Astrocyte (in vitro differentiated cells and primary cell): ENCODE measurements at regions not wholly inside any gene's neighbourhood (a gene's known extent, or its start where the extent isn't known, plus 50 kb on each side); places are given as distances from the start of the nearest gene placed in this dataset.

Experiments used
- DNase-seq: peaks from one replicate; pipeline ENCODE4 v3.0.0-alpha.2; 2010; ENCODE audit warnings: low read depth
- FAIRE-seq: peaks from 2 replicates; lab custom pipeline; 2011; peaks lifted over from hg19 to GRCh38; lab: Jason Lieb, UNC
- H2AFZ ChIP-seq: 2 replicates; pipeline ENCODE4 v1.6.0; 2012; ENCODE audit warnings: low read depth, low read length, inconsistent platforms
- H3K27ac ChIP-seq: 2 replicates; pipeline ENCODE4 v1.5.1; 2011; ENCODE audit warnings: low read depth, low read length, inconsistent platforms
- H3K27me3 ChIP-seq: 2 replicates; pipeline ENCODE4 v1.6.0; 2011; ENCODE audit warnings: low read length, inconsistent platforms; ENCODE audit not compliant: insufficient read depth
- H3K36me3 ChIP-seq: 2 replicates; pipeline ENCODE4 v1.5.1; 2011; ENCODE audit warnings: low read length, inconsistent platforms; ENCODE audit not compliant: insufficient read depth
- H3K4me1 ChIP-seq: 2 replicates; pipeline ENCODE4 v1.5.1; 2011; ENCODE audit warnings: low read length, inconsistent platforms; ENCODE audit not compliant: insufficient read depth
- H3K4me2 ChIP-seq: 2 replicates; pipeline ENCODE4 v1.6.0; 2012; ENCODE audit warnings: low read length, inconsistent platforms
- H3K4me3 ChIP-seq: 2 replicates; pipeline ENCODE4 v1.5.1; 2011; ENCODE audit warnings: low read depth, mild to moderate bottlenecking, low read length, inconsistent platforms; ENCODE audit not compliant: insufficient read depth
- H3K79me2 ChIP-seq: 2 replicates; pipeline ENCODE4 v1.6.0; 2012; ENCODE audit warnings: mild to moderate bottlenecking, low read length, inconsistent platforms; ENCODE audit not compliant: insufficient read depth
- H3K9ac ChIP-seq: 2 replicates; pipeline ENCODE4 v1.6.0; 2012; ENCODE audit warnings: mild to moderate bottlenecking, low read length, inconsistent platforms
- H3K9me3 ChIP-seq: 2 replicates; pipeline ENCODE4 v1.5.1; 2012; ENCODE audit warnings: low read depth, mild to moderate bottlenecking, low read length, inconsistent platforms; ENCODE audit not compliant: insufficient read depth
- H4K20me1 ChIP-seq: 2 replicates; pipeline ENCODE4 v1.6.0; 2012; ENCODE audit warnings: low read length, inconsistent platforms; ENCODE audit not compliant: insufficient read depth
- H3K27ac Mint-ChIP-seq: one replicate; pipeline ENCODE4 v1.8.0; 2021; ENCODE audit warnings: mild to moderate bottlenecking, mixed read lengths; ENCODE audit not compliant: unreplicated experiment
- H3K27me3 Mint-ChIP-seq: one replicate; pipeline ENCODE4 v1.8.0; 2021; ENCODE audit warnings: low read depth, mixed read lengths; ENCODE audit not compliant: unreplicated experiment
- H3K36me3 Mint-ChIP-seq: one replicate; pipeline ENCODE4 v1.8.0; 2021; ENCODE audit warnings: low read depth, mixed read lengths; ENCODE audit not compliant: unreplicated experiment
- H3K4me1 Mint-ChIP-seq: one replicate; pipeline ENCODE4 v1.8.0; 2021; ENCODE audit warnings: low read depth, mixed read lengths; ENCODE audit not compliant: unreplicated experiment
- H3K4me3 Mint-ChIP-seq: one replicate; pipeline ENCODE4 v1.8.0; 2021; ENCODE audit warnings: mild to moderate bottlenecking, moderate library complexity, mixed read lengths; ENCODE audit not compliant: unreplicated experiment
- H3K9me3 Mint-ChIP-seq: one replicate; pipeline ENCODE4 v1.8.0; 2021; ENCODE audit warnings: mild to moderate bottlenecking, mixed read lengths; ENCODE audit not compliant: unreplicated experiment
- CTCF ChIP-seq: IDR thresholded peaks from 2 replicates; pipeline ENCODE4 v1.5.1; 2011; ENCODE audit warnings: low read depth, mild to moderate bottlenecking, inconsistent platforms, low read length, moderate library complexity; ENCODE audit not compliant: insufficient read depth
- EZH2 ChIP-seq: IDR thresholded peaks from 2 replicates; pipeline ENCODE4 v1.6.1; 2012; ENCODE audit warnings: mild to moderate bottlenecking, low read length, inconsistent platforms; ENCODE audit not compliant: insufficient read depth

- H3K27ac Mint-ChIP-seq = no peak overlapping the region
- H2AFZ ChIP-seq = peak overlapping the region; percentile 38
- peaks cover 1% of the 10 kb centered on the region for H3K36me3 Mint-ChIP-seq
- H3K4me2 ChIP-seq = no peak overlapping the region
- no peaks in the 10 kb centered on the region for H3K27me3 Mint-ChIP-seq
- no peaks in the 10 kb centered on the region for H3K27me3 ChIP-seq
- no peaks in the 10 kb centered on the region for H3K9me3 ChIP-seq
- no peaks in the 10 kb centered on the region for H4K20me1 ChIP-seq
- H3K4me3 ChIP-seq = no peak overlapping the region
- DNase-seq = peak; percentile 53
- H3K4me1 ChIP-seq = peaks cover 15% of the 10 kb centered on the region
- no peaks in the 10 kb centered on the region for H3K79me2 ChIP-seq
- FAIRE-seq = no peak
- TF ChIP-seq CTCF = no peak
- no peak for TF ChIP-seq EZH2
- H3K4me3 Mint-ChIP-seq = no peak overlapping the region
- no peaks in the 10 kb centered on the region for H3K36me3 ChIP-seq
- H3K27ac ChIP-seq = no peak overlapping the region
- H3K4me1 Mint-ChIP-seq = peaks cover 11% of the 10 kb centered on the region
- H3K9ac ChIP-seq = no peak overlapping the region
- H3K9me3 Mint-ChIP-seq = peaks cover 8% of the 10 kb centered on the region
These were observed 200.5 kb upstream of the CDYL start for GRCh38 chr6:4575714-4576113.

GRCh38 chr6:4574007-4574406 lies 202.2 kb upstream of the CDYL start:
- no peak overlapping the region for H3K4me2 ChIP-seq
- no peaks in the 10 kb centered on the region for H3K9me3 ChIP-seq
- no peak for TF ChIP-seq EZH2
- no peak for TF ChIP-seq CTCF
- peaks cover 10% of the 10 kb centered on the region for H3K9me3 Mint-ChIP-seq
- no peak overlapping the region for H3K27ac Mint-ChIP-seq
- H3K4me1 ChIP-seq = peaks cover 15% of the 10 kb centered on the region
- H3K4me3 ChIP-seq = no peak overlapping the region
- H3K27ac ChIP-seq = no peak overlapping the region
- FAIRE-seq (no peak), DNase-seq (peak; percentile 68)
- H3K27me3 ChIP-seq = no peaks in the 10 kb centered on the region
- peaks cover 11% of the 10 kb centered on the region for H3K4me1 Mint-ChIP-seq
- H2AFZ ChIP-seq = no peak overlapping the region
- no peaks in the 10 kb centered on the region for H3K27me3 Mint-ChIP-seq
- H3K36me3 ChIP-seq = no peaks in the 10 kb centered on the region
- no peak overlapping the region for H3K9ac ChIP-seq
- no peaks in the 10 kb centered on the region for H4K20me1 ChIP-seq
- H3K36me3 Mint-ChIP-seq = peaks cover 1% of the 10 kb centered on the region
- H3K79me2 ChIP-seq = no peaks in the 10 kb centered on the region
- H3K4me3 Mint-ChIP-seq = no peak overlapping the region

GRCh38 chr6:4571011-4571410 lies 205.2 kb upstream of the CDYL start:
- Histone ChIP-seq H3K79me2 (no peaks in the 10 kb centered on the region), H3K4me1 (peaks cover 10% of the 10 kb centered on the region)
- FAIRE-seq = no peak

More at GRCh38 chr6:4571011-4571410, 205.2 kb upstream of the CDYL start:
- no peak overlapping the region for H3K4me3 Mint-ChIP-seq
- Histone ChIP-seq H3K9ac (no peak overlapping the region), H3K36me3 (no peaks in the 10 kb centered on the region), H3K4me2 (no peak overlapping the region), H3K27me3 (no peaks in the 10 kb centered on the region), H4K20me1 (no peaks in the 10 kb centered on the region), H3K4me3 (no peak overlapping the region), H3K9me3 (no peaks in the 10 kb centered on the region), H2AFZ (no peak overlapping the region), H3K27ac (no peak overlapping the region)
- DNase-seq = no peak
- TF ChIP-seq CTCF (no peak), EZH2 (no peak)
- peaks cover 15% of the 10 kb centered on the region for H3K4me1 Mint-ChIP-seq
- H3K9me3 Mint-ChIP-seq = peaks cover 10% of the 10 kb centered on the region
- H3K36me3 Mint-ChIP-seq = peaks cover 1% of the 10 kb centered on the region
- H3K27me3 Mint-ChIP-seq = peaks cover 2% of the 10 kb centered on the region
- no peak overlapping the region for H3K27ac Mint-ChIP-seq
